ENCODE measurements at regions not wholly inside any gene's neighbourhood (a gene's known extent, or its start where the extent isn't known, plus 50 kb on each side); places are given as distances from the start of the nearest gene placed in this dataset.
A peak's percentile ranks its signal among the peaks of the same experiment; 100 is the strongest.

- H3K9me3 ChIP-seq (ENCODE audit: low read length) = no peaks in the 10 kb centered on the region
- no peak overlapping the region for H3K4me2 ChIP-seq (ENCODE audit: low read length)
- H3K9me2 ChIP-seq (ENCODE audit: low read depth, low read length) = no peaks in the 10 kb centered on the region
- H3K4me1 ChIP-seq (ENCODE audit: insufficient read depth, low read length, severe bottlenecking) = no peaks in the 10 kb centered on the region
- 0 out of 2 replicates have a peak, but pooled peaks cover 3% of the 10 kb centered on the region for H3F3A ChIP-seq (ENCODE audit: insufficient read depth, low read length)
- H3K4me3 ChIP-seq (ENCODE audit: low read depth, low read length, poor library complexity, severe bottlenecking) = no peak overlapping the region
- no peaks in the 10 kb centered on the region for H3K27me3 ChIP-seq (ENCODE audit: insufficient read depth, low read length)
- TF ChIP-seq CTCF (IDR thresholded peaks at IDR 0.05; ENCODE audit: low read length) (peak; percentile 77), EZH2 (IDR thresholded peaks at IDR 0.05; ENCODE audit: borderline replicate concordance, low read length) (no peak)
- no peaks in the 10 kb centered on the region for H4K20me1 ChIP-seq (ENCODE audit: insufficient read depth, low read length)
- H3K9ac ChIP-seq (ENCODE audit: low read length) = no peak overlapping the region
- H3K79me2 ChIP-seq (ENCODE audit: insufficient read depth, low read length) = no peaks in the 10 kb centered on the region
- no peak overlapping the region for H2AFZ ChIP-seq (ENCODE audit: low read length)
- H3K27ac ChIP-seq (ENCODE audit: low read depth, low read length, poor library complexity, severe bottlenecking) = no peak overlapping the region
- H3K36me3 ChIP-seq (ENCODE audit: insufficient read depth, low read length) = no peaks in the 10 kb centered on the region
Measured at GRCh38 chr20:39885975-39886649, 802.9 kb downstream of the MAFB start.

DNA sequence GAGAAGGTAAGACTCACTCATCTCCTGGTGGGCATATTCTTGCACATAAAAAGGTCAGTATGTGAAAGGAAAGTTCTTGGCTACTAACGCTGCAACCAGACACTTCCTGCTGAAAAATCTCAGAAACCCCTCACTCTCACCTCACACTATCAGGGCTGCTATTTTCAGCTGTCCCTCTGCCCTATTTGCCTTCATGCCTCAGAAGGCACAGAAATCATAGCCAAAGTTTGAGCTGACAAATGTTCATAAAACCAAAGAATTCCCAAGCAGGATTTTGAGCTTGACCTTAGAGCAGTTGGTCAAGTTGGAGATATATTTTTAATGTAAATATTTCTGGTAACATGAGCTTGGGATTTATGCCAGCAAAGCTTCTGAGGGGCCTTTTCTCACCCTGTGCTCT lies 806.2 kb downstream of the MAFB start:
- no peak for TF ChIP-seq CTCF (IDR thresholded peaks at IDR 0.05; ENCODE audit: low read length)
- TF ChIP-seq EZH2 (IDR thresholded peaks at IDR 0.05; ENCODE audit: borderline replicate concordance, low read length) = no peak
- no peaks in the 10 kb centered on the region for H3K9me3 ChIP-seq (ENCODE audit: low read length)
- no peaks in the 10 kb centered on the region for H3K36me3 ChIP-seq (ENCODE audit: insufficient read depth, low read length)
- H3K4me3 ChIP-seq (ENCODE audit: low read depth, low read length, poor library complexity, severe bottlenecking) = no peak overlapping the region
- no peak overlapping the region for H3K4me2 ChIP-seq (ENCODE audit: low read length)
- no peaks in the 10 kb centered on the region for H3K79me2 ChIP-seq (ENCODE audit: insufficient read depth, low read length)
- no peaks in the 10 kb centered on the region for H3K4me1 ChIP-seq (ENCODE audit: insufficient read depth, low read length, severe bottlenecking)
- H2AFZ ChIP-seq (ENCODE audit: low read length) = no peak overlapping the region
- H4K20me1 ChIP-seq (ENCODE audit: insufficient read depth, low read length) = no peaks in the 10 kb centered on the region
- H3K27me3 ChIP-seq (ENCODE audit: insufficient read depth, low read length) = no peaks in the 10 kb centered on the region
- H3K9ac ChIP-seq (ENCODE audit: low read length) = no peak overlapping the region
- H3K9me2 ChIP-seq (ENCODE audit: low read depth, low read length) = no peaks in the 10 kb centered on the region
- H3K27ac ChIP-seq (ENCODE audit: low read depth, low read length, poor library complexity, severe bottlenecking) = no peak overlapping the region
- no peaks in the 10 kb centered on the region for H3F3A ChIP-seq (ENCODE audit: insufficient read depth, low read length)

DNA sequence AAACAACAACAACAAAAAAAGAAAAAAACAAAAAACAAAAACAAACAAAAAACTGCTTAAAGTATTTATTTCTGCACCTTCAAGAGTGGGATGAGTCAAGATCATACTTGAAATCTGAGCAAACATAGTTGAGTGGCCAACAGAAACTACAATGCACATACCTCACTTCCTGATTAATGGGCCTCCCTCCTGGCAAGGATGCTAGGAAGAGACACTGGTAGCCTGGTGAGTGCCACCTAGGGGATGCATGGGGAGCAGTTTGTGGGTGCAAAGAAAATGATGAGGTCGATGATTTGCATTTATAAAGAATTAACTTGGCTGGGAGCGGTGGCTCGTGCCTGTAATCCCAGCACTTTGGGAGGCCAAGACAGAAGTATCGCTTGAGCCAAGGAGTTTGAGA lies 808.1 kb downstream of the MAFB start:
- Histone ChIP-seq H3K4me1 (ENCODE audit: insufficient read depth, low read length, severe bottlenecking) (no peaks in the 10 kb centered on the region), H3K36me3 (ENCODE audit: insufficient read depth, low read length) (no peaks in the 10 kb centered on the region), H3K79me2 (ENCODE audit: insufficient read depth, low read length) (no peaks in the 10 kb centered on the region), H2AFZ (ENCODE audit: low read length) (no peak overlapping the region), H3F3A (ENCODE audit: insufficient read depth, low read length) (no peaks in the 10 kb centered on the region), H4K20me1 (ENCODE audit: insufficient read depth, low read length) (no peaks in the 10 kb centered on the region), H3K9me3 (ENCODE audit: low read length) (no peaks in the 10 kb centered on the region), H3K27ac (ENCODE audit: low read depth, low read length, poor library complexity, severe bottlenecking) (no peak overlapping the region), H3K9ac (ENCODE audit: low read length) (no peak overlapping the region), H3K27me3 (ENCODE audit: insufficient read depth, low read length) (no peaks in the 10 kb centered on the region), H3K9me2 (ENCODE audit: low read depth, low read length) (no peaks in the 10 kb centered on the region), H3K4me2 (ENCODE audit: low read length) (no peak overlapping the region), H3K4me3 (ENCODE audit: low read depth, low read length, poor library complexity, severe bottlenecking) (no peak overlapping the region)
- no peak for TF ChIP-seq EZH2 (IDR thresholded peaks at IDR 0.05; ENCODE audit: borderline replicate concordance, low read length)
- TF ChIP-seq CTCF (IDR thresholded peaks at IDR 0.05; ENCODE audit: low read length) = peak; percentile 29; the same call in 1 of the 2 replicates
